ENCODE measurements at regions not wholly inside any gene's neighbourhood (a gene's known extent, or its start where the extent isn't known, plus 50 kb on each side); places are given as distances from the start of the nearest gene placed in this dataset.

DNA sequence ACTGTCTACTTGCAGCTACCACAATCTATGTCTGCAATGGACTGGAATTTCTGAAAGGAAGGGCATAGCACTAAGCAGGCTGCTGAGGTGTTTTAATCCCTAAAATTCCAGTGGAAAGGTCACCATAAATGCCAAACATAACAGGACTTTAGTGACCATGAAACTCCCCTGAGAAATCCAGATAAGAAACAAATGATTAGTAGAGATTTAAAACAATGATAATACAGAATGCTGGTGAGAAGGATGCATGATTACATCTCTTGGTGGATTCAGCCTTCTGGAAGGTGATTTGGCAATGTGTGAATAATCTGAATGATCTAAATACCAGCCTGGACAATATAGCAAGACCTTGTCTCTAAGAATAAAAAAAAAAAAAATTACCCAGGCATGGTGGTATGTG lies 475.0 kb upstream of the CBLB start:
- TF ChIP-seq, protein P1, sequence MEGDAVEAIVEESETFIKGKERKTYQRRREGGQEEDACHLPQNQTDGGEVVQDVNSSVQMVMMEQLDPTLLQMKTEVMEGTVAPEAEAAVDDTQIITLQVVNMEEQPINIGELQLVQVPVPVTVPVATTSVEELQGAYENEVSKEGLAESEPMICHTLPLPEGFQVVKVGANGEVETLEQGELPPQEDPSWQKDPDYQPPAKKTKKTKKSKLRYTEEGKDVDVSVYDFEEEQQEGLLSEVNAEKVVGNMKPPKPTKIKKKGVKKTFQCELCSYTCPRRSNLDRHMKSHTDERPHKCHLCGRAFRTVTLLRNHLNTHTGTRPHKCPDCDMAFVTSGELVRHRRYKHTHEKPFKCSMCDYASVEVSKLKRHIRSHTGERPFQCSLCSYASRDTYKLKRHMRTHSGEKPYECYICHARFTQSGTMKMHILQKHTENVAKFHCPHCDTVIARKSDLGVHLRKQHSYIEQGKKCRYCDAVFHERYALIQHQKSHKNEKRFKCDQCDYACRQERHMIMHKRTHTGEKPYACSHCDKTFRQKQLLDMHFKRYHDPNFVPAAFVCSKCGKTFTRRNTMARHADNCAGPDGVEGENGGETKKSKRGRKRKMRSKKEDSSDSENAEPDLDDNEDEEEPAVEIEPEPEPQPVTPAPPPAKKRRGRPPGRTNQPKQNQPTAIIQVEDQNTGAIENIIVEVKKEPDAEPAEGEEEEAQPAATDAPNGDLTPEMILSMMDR (IDR thresholded peaks at IDR 0.05) = no peak
- H3K27ac ChIP-seq = no peak overlapping the region
- intact Hi-C loops (cut with DNase I; ENCODE audit: low total_unique reads) = no loop called here

DNA sequence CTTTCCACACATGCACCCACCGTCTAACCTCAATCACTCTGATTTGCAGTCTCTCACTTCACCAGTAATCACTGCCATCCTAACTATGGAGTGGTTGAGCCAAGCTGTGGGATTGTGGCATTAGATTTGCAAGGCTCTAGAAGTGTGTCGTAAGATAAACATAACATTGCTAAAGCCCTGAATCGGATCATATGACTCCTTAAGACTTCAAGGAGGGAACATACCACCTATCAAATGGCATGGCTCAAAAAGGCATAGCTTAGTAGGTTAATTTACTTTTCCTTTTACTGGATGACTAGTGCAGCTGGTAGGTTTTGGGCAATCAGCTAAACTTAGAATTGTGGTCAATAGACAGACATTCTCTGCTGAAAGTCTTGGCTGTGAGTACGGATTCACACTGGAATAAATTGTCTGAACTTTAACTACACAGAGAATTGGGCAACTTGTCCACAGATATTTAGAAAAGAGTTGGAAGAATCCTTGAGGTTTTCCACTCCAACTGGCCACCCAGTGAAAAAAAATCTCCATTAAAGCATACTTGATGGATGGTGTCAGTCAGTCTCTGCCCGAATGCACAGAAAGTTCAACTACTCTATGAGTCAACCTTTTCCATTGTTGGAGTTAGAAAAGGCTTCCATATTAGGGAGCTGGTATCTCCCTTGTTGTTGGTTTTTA lies 476.7 kb upstream of the CBLB start:
- Histone ChIP-seq H3K27ac (peak overlapping the region; percentile 45 to 46), H3K4me1 (peaks cover 0 to 27% (median 3%) of the 10 kb centered on the region in 4 donors), H3K9me3 (no peaks in the 10 kb centered on the region), H3K4me3 (no peak overlapping the region), H3K36me3 (no peaks in the 10 kb centered on the region), H3K27me3 (no peaks in the 10 kb centered on the region)
- TF ChIP-seq, protein P1 (IDR thresholded peaks at IDR 0.05) = no peak
- no peak for DNase-seq
- intact Hi-C loops (cut with DNase I; ENCODE audit: low total_unique reads) = no loop called here

More for the DNA sequence above, 475.0 kb upstream of the CBLB start:
- peaks cover 0 to 15% (median 3%) of the 10 kb centered on the region in 4 donors for H3K4me1 ChIP-seq
- H3K36me3 ChIP-seq = no peaks in the 10 kb centered on the region
- no peaks in the 10 kb centered on the region for H3K27me3 ChIP-seq
- no peaks in the 10 kb centered on the region for H3K9me3 ChIP-seq
- H3K4me3 ChIP-seq = no peak overlapping the region
- DNase-seq = no peak

DNA sequence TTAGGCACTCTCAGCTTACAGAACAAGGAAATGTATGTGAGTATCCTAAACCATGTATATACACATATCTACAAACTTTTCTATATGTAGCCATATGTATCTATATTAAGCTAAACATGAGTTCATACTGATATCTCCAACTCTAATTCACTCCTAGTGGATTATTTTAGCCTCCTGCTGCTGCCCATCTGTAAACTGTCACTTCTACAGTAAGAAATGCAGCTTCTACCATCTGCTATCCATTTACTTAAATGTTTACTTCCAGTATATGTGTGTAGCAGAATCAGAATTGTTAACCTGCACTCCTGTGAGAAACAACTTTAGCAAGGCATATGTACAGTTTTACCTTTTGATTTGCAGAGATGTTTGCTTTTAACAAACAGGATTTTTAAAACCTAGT lies 478.5 kb upstream of the CBLB start:
- Histone ChIP-seq H3K27ac (no peak overlapping the region), H3K4me3 (no peak overlapping the region), H3K27me3 (no peaks in the 10 kb centered on the region), H3K4me1 (peaks cover 0 to 27% (median 3%) of the 10 kb centered on the region in 4 donors), H3K36me3 (no peaks in the 10 kb centered on the region), H3K9me3 (no peaks in the 10 kb centered on the region)
- TF ChIP-seq, protein P1 (IDR thresholded peaks at IDR 0.05) = no peak
- intact Hi-C loops (cut with DNase I; ENCODE audit: low total_unique reads) = no loop called here
- DNase-seq = no peak

DNA sequence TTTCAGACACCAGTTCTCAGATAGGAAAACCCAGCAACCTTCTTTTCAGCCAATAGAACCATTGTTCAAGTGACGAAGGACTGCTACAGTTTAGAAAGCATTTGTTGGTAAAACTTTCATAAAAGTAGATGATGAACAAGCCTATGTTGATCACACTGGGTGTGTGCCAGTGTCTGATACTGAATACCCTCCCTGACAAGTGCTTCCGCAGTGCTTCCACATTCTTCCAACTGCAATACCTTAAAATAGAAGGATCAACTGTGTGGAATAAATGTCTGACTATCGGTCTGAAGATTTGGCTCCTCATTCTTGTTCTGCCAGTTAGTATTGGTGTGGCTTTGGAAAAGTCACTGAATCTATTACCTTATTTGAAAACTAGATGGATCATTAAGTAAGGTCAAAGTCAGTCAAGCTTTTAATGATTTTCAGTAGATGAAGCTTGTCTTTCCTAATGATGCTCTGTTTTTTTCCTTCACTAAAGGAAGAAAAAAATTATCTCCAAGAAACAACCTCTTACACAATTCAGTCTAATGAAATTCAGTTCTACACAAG lies 479.4 kb upstream of the CBLB start:
- TF ChIP-seq, protein P1 (IDR thresholded peaks at IDR 0.05) = no peak
- no peak for DNase-seq
- H3K36me3 ChIP-seq = no peaks in the 10 kb centered on the region
- H3K27ac ChIP-seq = no peak overlapping the region
- H3K4me1 ChIP-seq = peaks cover 0 to 27% (median 3%) of the 10 kb centered on the region in 4 donors
- H3K9me3 ChIP-seq = no peaks in the 10 kb centered on the region
- intact Hi-C loops (cut with DNase I; ENCODE audit: low total_unique reads) = no loop called here
- H3K4me3 ChIP-seq = no peak overlapping the region
- H3K27me3 ChIP-seq = no peaks in the 10 kb centered on the region

DNA sequence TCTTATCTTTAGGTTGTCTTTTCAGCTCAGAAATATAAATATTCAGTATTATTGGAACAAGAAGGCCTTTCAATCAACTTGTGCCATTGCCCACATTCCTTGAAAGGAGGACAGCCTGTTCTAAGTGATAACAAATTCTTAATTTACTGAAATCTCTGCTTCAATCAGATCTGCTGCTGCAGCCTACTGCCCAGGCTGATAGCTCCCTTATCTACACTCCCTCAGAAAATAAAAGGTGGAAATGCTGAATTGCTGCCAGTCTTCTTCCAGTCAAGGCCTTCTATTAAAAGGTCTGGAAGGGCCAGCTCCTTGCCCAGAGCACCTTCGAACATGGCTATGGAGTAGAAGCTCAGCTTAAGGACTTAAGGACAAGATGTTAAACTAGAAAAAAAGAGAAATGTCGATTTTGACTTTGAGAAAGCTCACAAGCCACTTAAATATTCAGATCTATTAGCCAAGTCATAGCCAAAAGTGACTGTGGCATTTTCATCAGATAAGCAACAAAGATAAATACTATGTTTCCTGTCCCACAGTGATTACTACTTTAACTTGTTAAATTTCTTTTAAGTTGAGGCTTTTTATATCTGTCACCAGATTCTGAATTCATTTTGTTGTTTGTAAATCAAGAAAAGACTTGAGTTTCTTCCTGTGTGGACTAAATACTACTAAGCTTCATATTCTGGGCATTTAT lies 480.5 kb upstream of the CBLB start:
- no peaks in the 10 kb centered on the region for H3K36me3 ChIP-seq
- no peak for DNase-seq
- intact Hi-C loops (cut with DNase I; ENCODE audit: low total_unique reads) = no loop called here
- no peak overlapping the region for H3K4me3 ChIP-seq
- no peak overlapping the region for H3K27ac ChIP-seq
- H3K9me3 ChIP-seq = no peaks in the 10 kb centered on the region
- H3K27me3 ChIP-seq = no peaks in the 10 kb centered on the region
- TF ChIP-seq, protein P1 (IDR thresholded peaks at IDR 0.05) = no peak
- H3K4me1 ChIP-seq = peaks cover 0 to 27% (median 3%) of the 10 kb centered on the region in 4 donors

Data from tibial artery (tissue), 4 donors.